ENCODE measurements at regions not wholly inside any gene's neighbourhood (a gene's known extent, or its start where the extent isn't known, plus 50 kb on each side); places are given as distances from the start of the nearest gene placed in this dataset.

GRCh38 chr10:35925493-35925892, 283.4 kb upstream of the FZD8 start:
- no peaks in the 10 kb centered on the region for H3K36me3 ChIP-seq (ENCODE audit: control insufficient read depth, insufficient read depth, low read length)
- TF ChIP-seq CTCF (IDR thresholded peaks at IDR 0.05), result no peak
- H3K27ac Mint-ChIP-seq, result no peak overlapping the region
- peaks cover 0 to 3% of the 10 kb centered on the region in 2 donors for H3K27me3 Mint-ChIP-seq (ENCODE audit: low read depth in 2 of 2)
- ATAC-seq (no peak), DNase-seq (no peak)
- WGBS (ENCODE audit: insufficient coverage), result 60% methylated on average over 1 of the region's 1 CpG
- no peak overlapping the region for H3K4me3 ChIP-seq (ENCODE audit: low read length)
- no peak overlapping the region for H3K27ac ChIP-seq (ENCODE audit: low read length)
- H3K27me3 ChIP-seq (ENCODE audit: control insufficient read depth, insufficient read depth, low read length), result no peaks in the 10 kb centered on the region
- intact Hi-C loops (cut with micrococcal nuclease), result no loop called here
- H3K9me3 Mint-ChIP-seq, result peaks cover 3% of the 10 kb centered on the region in 2 donors
- H3K9me3 ChIP-seq (ENCODE audit: control insufficient read depth, insufficient read depth, low read length), result no peaks in the 10 kb centered on the region
- no peak overlapping the region for H3K4me3 Mint-ChIP-seq
- no peaks in the 10 kb centered on the region for H3K4me1 Mint-ChIP-seq
- H3K36me3 Mint-ChIP-seq, result no peaks in the 10 kb centered on the region
- no peaks in the 10 kb centered on the region for H3K4me1 ChIP-seq (ENCODE audit: control insufficient read depth, insufficient read depth, low read length)

GRCh38 chr10:35924759-35925158, 282.7 kb upstream of the FZD8 start:
- WGBS (ENCODE audit: insufficient coverage), result 94% methylated on average over 1 of the region's 1 CpG
- Histone ChIP-seq H3K9me3 (ENCODE audit: control insufficient read depth, insufficient read depth, low read length) (no peaks in the 10 kb centered on the region), H3K4me1 (ENCODE audit: control insufficient read depth, insufficient read depth, low read length) (no peaks in the 10 kb centered on the region), H3K27me3 (ENCODE audit: control insufficient read depth, insufficient read depth, low read length) (no peaks in the 10 kb centered on the region), H3K36me3 (ENCODE audit: control insufficient read depth, insufficient read depth, low read length) (no peaks in the 10 kb centered on the region), H3K4me3 (ENCODE audit: low read length) (no peak overlapping the region), H3K27ac (ENCODE audit: low read length) (no peak overlapping the region)
- Mint-ChIP-seq H3K27me3 (ENCODE audit: low read depth in 2 of 2) (peaks cover 0 to 3% of the 10 kb centered on the region in 2 donors), H3K36me3 (no peaks in the 10 kb centered on the region), H3K9me3 (peaks cover under 1 to 3% of the 10 kb centered on the region in 2 donors), H3K4me1 (no peaks in the 10 kb centered on the region), H3K27ac (no peak overlapping the region), H3K4me3 (no peak overlapping the region)
- intact Hi-C loops (cut with micrococcal nuclease), result no loop called here
- DNase-seq (no peak), ATAC-seq (no peak)
- TF ChIP-seq CTCF (IDR thresholded peaks at IDR 0.05), result no peak

GRCh38 chr10:35922876-35923600, 280.9 kb upstream of the FZD8 start:
- Histone ChIP-seq H3K27ac (ENCODE audit: low read length) (no peak overlapping the region), H3K36me3 (ENCODE audit: control insufficient read depth, insufficient read depth, low read length) (no peaks in the 10 kb centered on the region), H3K4me1 (ENCODE audit: control insufficient read depth, insufficient read depth, low read length) (no peaks in the 10 kb centered on the region), H3K4me3 (ENCODE audit: low read length) (no peak overlapping the region), H3K27me3 (ENCODE audit: control insufficient read depth, insufficient read depth, low read length) (no peaks in the 10 kb centered on the region), H3K9me3 (ENCODE audit: control insufficient read depth, insufficient read depth, low read length) (no peaks in the 10 kb centered on the region)
- H3K4me1 Mint-ChIP-seq, result no peaks in the 10 kb centered on the region
- H3K27ac Mint-ChIP-seq, result no peak overlapping the region
- ATAC-seq (no peak), DNase-seq (no peak)
- no peak overlapping the region for H3K4me3 Mint-ChIP-seq
- TF ChIP-seq CTCF (IDR thresholded peaks at IDR 0.05), result no peak
- H3K27me3 Mint-ChIP-seq (ENCODE audit: low read depth in 2 of 2), result peaks cover 0 to 3% of the 10 kb centered on the region in 2 donors
- intact Hi-C loops (cut with micrococcal nuclease), result no loop called here
- no peaks in the 10 kb centered on the region for H3K36me3 Mint-ChIP-seq
- peaks cover 0 to 3% of the 10 kb centered on the region in 2 donors for H3K9me3 Mint-ChIP-seq
- 78% methylated on average over 2 of the region's 4 CpGs for WGBS (ENCODE audit: insufficient coverage)

GRCh38 chr10:35921866-35922350, 279.8 kb upstream of the FZD8 start:
- H3K4me3 ChIP-seq (ENCODE audit: low read length), result no peak overlapping the region
- peaks cover 0 to 3% of the 10 kb centered on the region in 2 donors for H3K9me3 Mint-ChIP-seq
- ATAC-seq (no peak), DNase-seq (no peak)
- H3K4me1 Mint-ChIP-seq, result no peaks in the 10 kb centered on the region
- TF ChIP-seq CTCF (IDR thresholded peaks at IDR 0.05), result no peak
- H3K27ac ChIP-seq (ENCODE audit: low read length), result no peak overlapping the region
- intact Hi-C loops (cut with micrococcal nuclease), result no loop called here
- no peaks in the 10 kb centered on the region for H3K9me3 ChIP-seq (ENCODE audit: control insufficient read depth, insufficient read depth, low read length)
- no peaks in the 10 kb centered on the region for H3K27me3 ChIP-seq (ENCODE audit: control insufficient read depth, insufficient read depth, low read length)
- H3K4me1 ChIP-seq (ENCODE audit: control insufficient read depth, insufficient read depth, low read length), result no peaks in the 10 kb centered on the region
- WGBS (ENCODE audit: insufficient coverage), result 94% methylated on average over 10 of the region's 13 CpGs
- H3K36me3 ChIP-seq (ENCODE audit: control insufficient read depth, insufficient read depth, low read length), result no peaks in the 10 kb centered on the region
- no peak overlapping the region for H3K4me3 Mint-ChIP-seq
- H3K36me3 Mint-ChIP-seq, result no peaks in the 10 kb centered on the region
- peaks cover 0 to 3% of the 10 kb centered on the region in 2 donors for H3K27me3 Mint-ChIP-seq (ENCODE audit: low read depth in 2 of 2)
- no peak overlapping the region for H3K27ac Mint-ChIP-seq

Data from natural killer cell (primary cell).